DMS114 treated with DMSO at 0.1 percent for 48 hours (cell line): ENCODE measurements at regions not wholly inside any gene's neighbourhood (a gene's known extent, or its start where the extent isn't known, plus 50 kb on each side); places are given as distances from the start of the nearest gene placed in this dataset.
"Not testable (repeated sequence)": the region's sequence is repeated elsewhere in the genome, so short reads cannot be mapped to it uniquely, and the experiment has no call there.

Source experiments
- DNase-seq: peaks from one replicate; lab custom pipeline; 2025; ENCODE audit not compliant: unreplicated experiment; lab: John Stamatoyannopoulos, UW

DNA sequence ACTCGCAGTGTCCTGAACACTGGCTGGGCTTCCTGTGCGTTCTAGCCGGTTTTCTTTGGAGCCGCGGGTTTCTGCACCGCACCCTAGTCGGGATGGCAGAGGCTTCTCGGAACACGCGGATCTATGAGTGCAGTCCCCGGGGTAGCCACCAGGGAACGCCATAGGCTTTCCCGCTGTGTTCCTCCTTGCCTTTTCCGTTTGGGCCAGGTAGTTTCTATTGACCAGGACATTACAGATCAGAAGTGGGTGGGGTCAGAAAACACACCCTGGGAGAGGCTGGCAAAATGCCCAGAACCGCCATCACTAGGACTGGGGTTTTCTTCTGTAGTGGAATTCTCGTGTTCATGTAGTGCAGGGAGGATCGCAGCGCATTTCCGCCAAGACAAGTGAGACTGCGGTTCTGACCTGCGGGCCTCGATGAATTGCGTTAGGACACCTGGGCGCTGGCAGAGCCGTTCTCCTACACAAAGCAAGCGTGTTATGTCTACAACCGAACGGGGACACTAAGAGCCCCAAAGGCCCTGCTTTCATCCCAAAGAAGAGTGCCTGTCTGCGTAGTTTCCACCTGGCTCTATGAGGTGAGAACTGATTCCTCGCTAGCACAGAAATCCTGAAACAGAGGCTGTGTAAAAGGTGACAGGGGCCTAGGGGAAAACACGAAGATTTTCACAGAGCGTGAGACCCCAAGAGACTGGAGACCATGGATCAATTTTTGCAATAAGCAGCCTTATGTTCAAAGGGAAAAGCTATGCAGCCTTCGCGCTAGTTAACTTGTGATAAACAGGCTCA is 121.5 kb downstream of the PPIAL4G start:
- DNase-seq, result not testable (repeated sequence)

DNA sequence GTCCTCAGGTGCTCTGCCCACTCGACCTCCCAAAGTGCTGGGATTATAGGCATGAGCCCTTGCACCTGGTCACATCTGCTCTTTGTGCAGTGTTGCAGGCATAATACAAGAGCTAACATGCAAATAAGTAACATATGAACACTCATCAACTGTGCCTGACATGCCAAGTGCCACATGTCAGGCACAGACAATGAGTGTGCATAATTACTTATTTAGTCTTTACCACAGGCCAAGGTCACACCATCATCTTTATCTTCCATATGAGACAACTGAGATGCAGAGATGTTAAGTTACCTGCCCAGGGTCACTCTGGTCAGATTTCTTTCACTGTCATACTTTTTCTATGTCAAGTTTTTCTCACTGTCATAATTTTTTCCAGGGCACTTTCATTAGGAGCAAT is 126.1 kb downstream of the PPIAL4G start:
- no peak for DNase-seq

DNA sequence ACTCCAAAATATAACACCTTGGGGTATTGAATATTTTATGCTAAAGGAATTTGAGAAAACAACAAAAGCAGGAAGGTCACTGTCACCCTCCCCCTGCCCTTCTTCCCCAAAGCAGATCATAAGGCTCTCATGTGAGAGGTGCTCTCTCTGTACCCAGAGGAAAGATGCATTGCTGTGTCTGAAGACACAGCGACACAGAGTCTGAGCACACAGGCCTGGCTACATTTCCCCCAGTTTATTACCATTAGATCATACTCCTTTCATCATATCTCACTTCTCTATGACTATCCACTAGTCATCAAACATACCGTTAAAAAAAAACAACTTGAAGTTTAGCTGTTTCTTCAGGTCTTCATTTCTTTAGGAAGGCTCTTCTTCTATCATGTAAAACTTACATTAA is 127.1 kb downstream of the PPIAL4G start:
- DNase-seq, result no peak

DNA sequence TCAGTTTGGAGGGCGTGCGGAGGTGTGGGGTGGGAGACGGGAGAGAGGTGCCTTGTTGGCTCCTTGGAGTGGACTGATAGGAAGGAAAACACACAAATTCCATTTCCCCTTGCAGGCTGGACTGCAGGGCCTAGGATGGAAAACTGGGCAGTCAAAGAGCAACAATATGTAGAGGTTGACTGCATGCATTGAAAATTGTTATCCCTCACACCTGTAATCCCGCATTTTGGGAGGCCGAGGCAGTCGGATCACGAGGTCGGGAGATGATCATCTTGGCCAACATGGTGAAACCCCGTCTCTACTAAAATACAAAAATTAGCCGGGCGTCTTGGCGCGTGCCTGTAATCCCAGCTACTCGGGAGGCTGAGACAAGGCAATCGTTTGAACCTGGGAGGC is 128.2 kb downstream of the PPIAL4G start:
- no peak for DNase-seq

DNA sequence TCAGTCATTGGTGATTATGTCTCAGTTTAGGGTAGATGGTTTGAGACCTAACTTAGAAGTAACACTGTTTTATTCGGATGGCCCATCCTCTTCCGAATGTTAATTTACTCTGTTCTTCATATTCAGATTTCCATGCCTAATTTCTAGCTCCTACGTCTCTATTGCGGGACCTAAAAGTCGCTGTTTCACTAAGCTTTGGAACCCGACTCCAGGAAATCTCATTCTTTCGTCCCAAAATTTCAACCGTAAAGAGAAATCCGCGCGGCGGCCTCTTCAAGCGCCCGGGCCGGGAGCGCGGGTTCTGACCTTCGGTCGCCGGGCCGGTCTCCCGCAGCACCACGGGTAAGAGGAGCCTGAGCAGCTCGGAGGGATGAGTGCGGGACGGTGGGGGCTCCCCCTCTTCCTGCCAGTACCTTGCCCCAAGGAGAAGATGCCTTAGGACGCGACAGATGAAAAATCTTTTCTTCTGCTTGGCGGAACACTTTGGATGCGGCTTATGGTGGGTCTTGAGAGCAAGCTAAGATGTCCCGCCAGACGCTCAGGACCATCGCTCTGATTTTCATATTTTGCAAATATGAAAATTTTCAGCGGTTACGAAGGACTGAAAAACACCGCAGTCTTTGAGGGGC is 128.7 kb downstream of the PPIAL4G start:
- no peak for DNase-seq

DNA sequence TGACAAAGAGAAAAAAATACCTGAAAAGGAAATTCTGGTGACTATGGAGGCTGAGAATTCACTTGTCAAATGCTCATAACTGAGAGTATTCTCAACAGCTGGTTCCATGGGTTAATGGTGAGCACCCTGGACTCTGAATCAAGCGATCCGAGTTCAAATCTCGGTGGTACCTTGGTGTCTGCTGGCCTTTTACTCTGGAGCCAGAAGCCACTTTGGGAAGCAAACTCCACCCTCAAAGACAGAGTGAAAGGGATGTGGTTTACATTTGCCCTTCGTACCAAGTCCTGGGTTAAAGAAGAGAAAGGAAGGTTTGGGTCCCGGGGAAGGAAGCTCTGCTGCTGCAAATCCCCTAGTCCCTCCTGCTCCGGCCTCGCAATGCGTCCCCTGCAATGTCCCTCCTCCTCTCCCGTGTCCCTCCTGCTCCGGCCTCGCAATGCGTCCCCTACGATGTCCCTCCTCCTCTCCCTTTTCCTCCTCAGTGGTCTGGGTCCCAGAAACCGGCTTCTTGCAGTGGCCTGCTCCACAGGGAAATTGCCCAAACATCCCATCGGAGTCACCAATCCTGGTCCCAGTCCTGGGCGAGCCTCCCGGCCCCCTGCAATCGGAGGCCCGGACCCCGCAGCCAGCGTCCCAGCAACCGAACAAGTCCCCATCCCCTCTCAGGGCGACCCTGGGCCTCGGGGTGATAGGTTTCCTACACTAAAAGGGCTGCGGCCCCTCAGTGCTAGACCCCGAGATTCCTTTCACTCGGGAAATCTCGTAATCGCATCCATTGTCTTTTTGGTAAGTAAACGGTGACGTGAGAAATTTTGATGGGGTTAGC is 129.4 kb downstream of the PPIAL4G start:
- DNase-seq, result no peak

DNA sequence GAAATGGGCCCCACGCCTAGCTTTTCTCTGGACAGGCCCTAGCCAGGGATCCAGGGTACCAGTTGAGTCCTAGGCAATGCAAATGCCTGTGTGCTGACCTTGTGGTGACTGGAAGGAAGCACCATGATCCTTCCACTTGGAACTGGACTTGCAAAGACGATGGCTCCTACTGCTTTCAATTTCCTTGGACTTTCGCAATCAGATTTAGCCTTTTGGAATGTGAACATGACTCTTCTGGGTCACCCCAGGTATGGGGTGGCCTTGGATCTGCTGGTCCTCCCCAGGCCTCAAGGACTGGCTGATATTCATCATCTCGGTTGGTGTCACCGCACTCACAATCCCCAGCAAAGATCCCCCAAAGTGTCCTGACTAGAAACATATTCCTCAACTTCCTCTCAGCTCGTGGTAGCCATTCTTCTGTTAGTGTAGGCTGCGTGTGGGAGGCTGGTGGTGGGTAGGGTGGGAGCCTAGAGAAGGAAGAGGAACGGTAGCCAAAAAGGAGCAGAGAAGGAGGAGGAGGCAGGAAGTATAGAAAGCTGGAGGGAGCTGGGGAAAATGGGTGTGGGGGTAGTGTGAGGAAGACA is 130.5 kb downstream of the PPIAL4G start:
- DNase-seq, result no peak

DNA sequence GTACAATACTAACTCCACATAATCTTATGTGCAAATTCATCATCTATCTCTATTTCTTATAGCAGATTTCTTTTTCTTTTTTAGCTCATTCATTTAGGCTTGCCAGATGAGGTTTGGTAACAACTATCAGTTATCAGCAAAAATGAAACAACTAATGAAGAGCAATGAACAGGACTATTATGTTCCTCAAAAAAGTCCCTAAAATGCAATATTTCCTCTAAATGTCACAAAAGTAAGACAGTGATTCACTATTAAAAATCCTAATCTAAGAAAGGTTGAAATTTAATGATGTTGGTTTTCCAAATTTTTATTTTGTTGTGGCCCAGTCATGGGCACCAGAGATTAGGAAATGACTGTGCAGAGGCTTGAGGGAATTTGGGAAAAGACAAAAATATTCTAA is 135.3 kb downstream of the PPIAL4G start:
- no peak for DNase-seq

DNA sequence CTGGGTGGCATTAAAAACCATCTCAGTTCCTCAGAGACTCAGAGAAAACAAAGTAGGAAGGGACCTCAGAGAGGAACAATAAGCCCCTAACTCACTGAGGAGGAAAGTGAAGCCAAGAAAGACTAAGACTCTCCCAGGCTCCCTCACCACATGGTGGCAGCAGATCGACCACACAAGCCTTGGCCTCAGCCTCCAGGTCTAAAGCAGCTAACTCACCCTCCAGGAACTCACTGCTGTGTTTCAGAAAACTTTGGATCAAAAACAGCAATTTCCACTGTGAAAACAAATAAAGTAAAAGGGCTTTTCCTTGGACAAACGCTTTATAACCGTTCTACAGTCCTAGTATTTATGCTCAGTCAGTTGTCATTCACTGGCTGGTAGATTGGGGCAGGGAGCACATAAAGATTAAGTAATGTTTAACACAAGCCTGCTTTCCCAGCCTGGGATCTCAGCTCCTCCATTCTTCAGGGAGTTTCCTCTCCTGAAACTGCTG is 137.4 kb downstream of the PPIAL4G start:
- DNase-seq, result peak; percentile 22

DNA sequence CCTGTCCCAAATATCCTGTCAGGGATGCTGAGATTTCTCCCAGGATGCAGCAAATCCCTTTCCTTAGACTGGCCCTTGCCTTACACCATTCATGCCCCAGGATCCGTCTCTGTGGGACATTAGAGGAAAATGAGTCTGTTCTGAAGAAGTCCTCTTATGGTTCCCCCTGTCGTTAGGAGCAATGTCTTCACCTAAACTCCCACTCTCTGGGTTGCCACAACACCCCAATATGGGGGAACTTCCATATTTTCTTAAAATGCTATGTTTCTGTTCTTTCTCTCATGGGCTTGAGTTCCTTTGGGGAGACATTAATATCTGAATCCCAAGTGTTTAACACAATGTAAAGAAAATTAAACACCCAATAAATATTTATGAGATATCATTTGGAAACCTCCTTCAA is 138.5 kb downstream of the PPIAL4G start:
- DNase-seq, result not testable (repeated sequence)

DNA sequence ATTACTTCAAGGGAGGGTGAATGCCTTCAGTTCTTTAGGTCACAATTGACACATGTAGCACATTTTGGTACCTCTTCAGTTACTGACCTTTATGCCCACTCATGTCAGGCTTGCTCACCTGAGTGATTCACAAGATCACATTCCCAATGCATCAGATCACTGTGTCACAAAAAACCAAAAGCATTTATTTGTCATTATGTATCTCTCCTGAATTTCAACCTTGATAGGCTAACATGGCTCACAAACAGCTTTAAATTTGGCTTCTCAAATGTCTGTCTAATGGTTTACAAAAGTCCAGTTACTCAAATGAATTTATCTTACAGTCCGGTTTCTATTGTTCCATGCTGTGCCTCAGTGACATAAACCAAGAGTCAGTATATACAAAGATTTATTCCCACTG is 141.4 kb downstream of the PPIAL4G start:
- not testable (repeated sequence) for DNase-seq

DNA sequence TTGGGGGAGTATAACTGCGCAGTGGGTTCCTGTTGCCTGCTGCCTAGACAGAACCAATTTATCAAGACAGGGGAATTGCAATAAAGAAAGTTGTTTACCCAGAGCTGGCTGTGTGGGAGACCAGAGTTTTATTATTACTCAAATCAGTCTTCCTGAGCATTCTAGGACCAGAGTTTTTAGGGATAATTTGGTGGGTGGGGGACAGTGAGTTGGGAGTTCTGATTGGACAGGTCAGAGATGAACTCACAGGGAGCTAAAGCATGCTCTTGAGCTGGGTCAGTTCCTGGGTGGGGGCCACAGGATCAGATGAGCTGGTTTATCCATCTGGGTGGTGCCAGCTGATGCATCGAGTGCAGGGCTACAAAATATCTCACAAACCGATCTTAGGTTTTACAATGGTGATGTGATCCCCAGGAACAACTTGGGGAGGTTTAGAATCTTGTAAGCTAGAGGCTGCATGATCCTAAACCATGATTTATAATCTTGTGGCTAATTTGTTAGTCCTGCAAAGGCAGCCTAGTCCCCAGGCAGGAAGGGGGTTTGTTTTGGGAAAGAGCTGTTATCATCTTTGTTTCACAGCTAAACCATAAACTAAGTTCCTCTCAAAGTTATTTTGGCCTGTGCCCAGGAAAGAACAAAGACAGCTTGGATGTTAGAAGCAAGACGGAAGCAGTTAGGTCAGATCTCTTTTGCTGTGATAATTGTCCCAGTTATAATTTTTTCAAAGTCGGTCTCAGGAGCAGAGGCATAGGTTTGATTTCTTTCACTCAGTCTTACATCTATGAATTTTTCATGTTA is 146.8 kb downstream of the PPIAL4G start:
- not testable (repeated sequence) for DNase-seq

DNA sequence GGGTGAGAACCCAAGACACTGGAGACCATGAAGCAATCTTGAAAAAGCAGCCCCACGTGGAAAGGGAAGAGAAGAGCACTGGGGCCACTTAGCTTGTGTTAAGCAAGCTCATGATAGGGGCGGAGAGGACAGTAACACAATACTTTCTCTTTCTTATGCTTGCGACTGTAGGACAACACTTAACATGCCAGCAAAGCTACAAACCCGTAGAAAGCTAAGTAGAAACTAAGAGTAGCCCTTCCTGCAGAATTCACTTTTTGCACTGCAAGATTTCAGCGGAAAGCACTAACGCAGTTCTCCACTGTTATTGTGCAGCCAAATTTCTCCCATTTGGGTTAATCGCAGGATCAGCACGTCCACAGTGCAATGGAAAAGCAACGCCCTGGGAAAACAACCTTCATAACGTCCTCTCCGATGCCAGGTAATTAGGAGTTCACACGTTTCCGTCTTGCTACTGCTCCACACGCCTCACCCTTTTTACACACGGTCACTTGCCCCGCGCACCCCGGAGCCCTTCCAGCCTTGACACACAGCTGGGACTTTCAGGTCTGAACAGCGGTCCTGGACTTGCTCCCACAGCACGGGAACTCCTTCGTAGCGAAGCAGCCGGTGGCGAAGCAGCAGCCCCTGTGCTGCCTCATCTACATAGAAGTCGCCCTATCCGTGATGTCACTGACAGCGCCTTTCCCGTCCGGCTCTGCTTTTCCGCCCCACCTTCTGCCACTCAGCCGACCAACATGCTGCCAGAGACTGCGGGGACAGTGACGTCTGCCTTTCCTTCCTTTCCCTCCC is 148.6 kb downstream of the PPIAL4G start:
- DNase-seq, result peak; percentile 97

DNA sequence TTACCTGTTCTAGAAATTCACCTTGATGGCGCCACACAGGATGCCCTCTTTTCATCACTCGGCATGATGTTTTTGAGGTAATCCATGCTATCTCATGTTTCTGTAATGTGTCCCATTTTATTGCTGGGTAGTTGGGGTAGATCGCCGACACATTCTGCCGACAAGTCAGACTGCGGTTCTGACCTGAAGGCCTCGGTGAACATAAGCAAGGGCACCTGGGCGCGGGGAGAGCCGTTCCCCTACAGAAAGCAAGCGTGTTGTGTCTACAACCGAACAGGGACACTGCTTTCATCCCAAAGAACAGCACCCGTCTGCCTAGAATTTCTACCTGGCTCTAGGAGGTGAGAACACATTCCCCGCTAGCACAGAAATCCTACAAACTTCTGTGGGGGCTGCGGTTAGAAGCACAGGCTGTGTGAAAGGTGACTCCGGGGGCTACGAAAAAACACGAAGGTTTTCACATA is 149.2 kb downstream of the PPIAL4G start:
- no peak for DNase-seq

DNA sequence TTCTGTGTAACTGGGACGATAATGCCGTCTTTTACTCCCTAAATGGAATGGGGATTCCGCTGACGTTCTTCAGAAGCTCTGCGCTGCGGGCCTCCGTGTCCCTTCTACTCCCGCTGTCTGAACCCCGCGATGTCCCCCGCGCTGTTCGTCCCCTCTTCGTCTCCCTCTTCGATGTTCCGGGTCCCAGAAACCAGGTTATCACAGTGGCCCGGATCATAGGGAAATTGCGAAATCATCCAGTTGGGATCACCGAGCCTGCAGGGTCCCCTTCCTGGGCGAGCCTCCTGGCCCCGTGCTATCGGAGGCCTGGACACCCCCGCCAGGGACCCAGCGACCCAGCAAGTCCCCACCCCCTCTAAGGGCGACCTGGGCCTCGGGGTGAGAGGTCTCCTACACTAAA is 154.2 kb downstream of the PPIAL4G start:
- no peak for DNase-seq

DNA sequence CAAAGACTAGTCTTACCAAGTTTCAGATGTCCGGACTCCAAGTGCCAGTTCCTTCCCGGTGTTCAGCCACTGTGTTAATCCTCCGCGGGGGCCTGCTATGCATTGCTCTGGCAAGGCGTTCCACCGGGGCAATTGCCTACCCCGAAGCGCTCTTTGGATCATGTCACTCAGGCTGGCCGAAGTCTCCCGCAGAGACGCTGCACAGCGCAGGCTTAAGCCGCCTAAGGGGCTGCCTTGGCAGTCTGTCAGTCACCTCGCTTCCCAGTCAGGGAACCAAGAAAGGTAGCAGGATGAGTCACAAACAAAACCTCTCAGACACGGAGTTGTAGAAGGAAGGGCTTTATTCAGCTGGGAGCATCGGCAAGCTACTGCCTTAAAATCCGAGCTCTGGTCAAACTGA is 158.1 kb downstream of the PPIAL4G start:
- not testable (repeated sequence) for DNase-seq

DNA sequence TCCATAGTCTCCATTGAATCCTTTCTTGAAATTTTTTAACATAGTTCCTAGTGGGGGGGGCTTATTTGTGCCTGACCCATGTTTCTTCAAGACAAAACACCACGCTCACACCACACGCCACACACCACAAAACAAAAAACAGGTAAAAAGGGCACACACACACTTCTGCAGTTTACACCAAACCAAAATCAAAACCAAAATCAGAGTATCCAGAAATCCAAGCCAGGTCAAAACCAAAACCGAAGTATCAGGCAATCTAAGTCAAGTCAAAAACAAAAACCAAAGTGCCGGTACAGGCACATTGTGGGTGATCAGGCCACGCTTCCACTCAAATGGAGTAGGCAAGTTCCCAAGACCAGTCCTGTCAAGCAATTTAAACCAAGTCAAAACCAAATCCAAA is 158.6 kb downstream of the PPIAL4G start:
- DNase-seq, result not testable (repeated sequence)

DNA sequence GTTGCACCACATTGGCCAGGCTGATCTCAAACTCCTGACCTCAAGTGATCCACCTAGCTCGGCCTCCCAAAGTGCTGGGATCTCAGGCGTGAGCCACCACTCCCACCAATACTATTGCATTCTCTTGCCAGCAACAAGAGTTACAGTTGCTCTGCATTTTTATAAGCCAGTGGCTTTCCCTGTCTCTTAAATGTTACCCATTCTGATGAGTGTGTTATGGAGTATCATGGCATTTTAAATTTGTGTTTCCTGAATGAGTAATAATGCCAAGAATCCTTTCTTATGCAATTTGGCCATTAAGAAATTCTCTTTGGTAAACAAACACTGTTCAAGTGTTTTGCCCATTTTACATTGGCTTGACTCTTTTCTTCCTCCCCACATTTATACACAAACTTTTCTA is 163.0 kb downstream of the PPIAL4G start:
- not testable (repeated sequence) for DNase-seq

DNA sequence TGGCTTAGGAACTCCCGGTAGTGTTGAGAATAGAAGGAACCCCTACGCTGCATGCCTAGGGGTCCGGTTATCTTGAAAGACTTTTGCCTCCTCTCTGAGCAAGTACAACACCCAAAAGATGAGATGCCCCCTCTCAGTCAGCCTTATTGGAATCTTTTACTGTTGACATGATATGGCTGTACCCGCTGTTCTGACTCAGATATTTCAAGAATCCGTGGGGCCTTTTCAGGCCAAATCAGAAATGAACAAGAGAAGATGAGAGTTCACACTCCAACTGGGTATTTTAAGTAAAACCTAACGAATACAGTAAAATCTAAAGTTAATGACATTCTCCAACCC is 164.2 kb downstream of the PPIAL4G start:
- no peak for DNase-seq
